ENCODE measurements at regions not wholly inside any gene's neighbourhood (a gene's known extent, or its start where the extent isn't known, plus 50 kb on each side); places are given as distances from the start of the nearest gene placed in this dataset.

- no peaks in the 10 kb centered on the region for H3K36me3 ChIP-seq (ENCODE audit: control insufficient read depth, insufficient read depth, low read length)
- no peak overlapping the region for H3K4me3 ChIP-seq (ENCODE audit: low read length)
- Mint-ChIP-seq H3K36me3 (no peaks in the 10 kb centered on the region), H3K27ac (no peak overlapping the region), H3K4me1 (no peaks in the 10 kb centered on the region), H3K9me3 (peaks cover 0 to 2% of the 10 kb centered on the region in 2 donors), H3K4me3 (no peak overlapping the region), H3K27me3 (ENCODE audit: low read depth in 2 of 2) (peaks cover under 1 to 4% of the 10 kb centered on the region in 2 donors)
- H3K27ac ChIP-seq (ENCODE audit: low read length), result no peak overlapping the region
- intact Hi-C loops (cut with micrococcal nuclease), result no loop called here
- no peak for TF ChIP-seq CTCF (IDR thresholded peaks at IDR 0.05)
- no CpG with 5 or more reads among the region's 3 CpGs for WGBS (ENCODE audit: insufficient coverage)
- no peaks in the 10 kb centered on the region for H3K27me3 ChIP-seq (ENCODE audit: control insufficient read depth, insufficient read depth, low read length)
- H3K9me3 ChIP-seq (ENCODE audit: control insufficient read depth, insufficient read depth, low read length), result no peaks in the 10 kb centered on the region
- DNase-seq (no peak), ATAC-seq (no peak)
- H3K4me1 ChIP-seq (ENCODE audit: control insufficient read depth, insufficient read depth, low read length), result peaks cover 4% of the 10 kb centered on the region
Measured at GRCh38 chr4:78667325-78667724, 108.8 kb upstream of the BMP2K start.

GRCh38 chr4:78667764-78668163, 108.4 kb upstream of the BMP2K start:
- Mint-ChIP-seq H3K27ac (no peak overlapping the region), H3K36me3 (no peaks in the 10 kb centered on the region), H3K4me3 (no peak overlapping the region), H3K4me1 (no peaks in the 10 kb centered on the region), H3K9me3 (peaks cover 0 to 2% of the 10 kb centered on the region in 2 donors), H3K27me3 (ENCODE audit: low read depth in 2 of 2) (peaks cover 5 to 8% of the 10 kb centered on the region in 2 donors)
- no peak for TF ChIP-seq CTCF (IDR thresholded peaks at IDR 0.05)
- intact Hi-C loops (cut with micrococcal nuclease), result no loop called here
- Histone ChIP-seq H3K4me3 (ENCODE audit: low read length) (no peak overlapping the region), H3K27me3 (ENCODE audit: control insufficient read depth, insufficient read depth, low read length) (no peaks in the 10 kb centered on the region), H3K36me3 (ENCODE audit: control insufficient read depth, insufficient read depth, low read length) (no peaks in the 10 kb centered on the region), H3K4me1 (ENCODE audit: control insufficient read depth, insufficient read depth, low read length) (peaks cover 7% of the 10 kb centered on the region), H3K27ac (ENCODE audit: low read length) (no peak overlapping the region), H3K9me3 (ENCODE audit: control insufficient read depth, insufficient read depth, low read length) (no peaks in the 10 kb centered on the region)
- DNase-seq (no peak), ATAC-seq (no peak)
- 68% methylated on average over 1 of the region's 2 CpGs for WGBS (ENCODE audit: insufficient coverage)

GRCh38 chr4:78669453-78669852, 106.7 kb upstream of the BMP2K start:
- no peaks in the 10 kb centered on the region for H3K27me3 ChIP-seq (ENCODE audit: control insufficient read depth, insufficient read depth, low read length)
- H3K9me3 ChIP-seq (ENCODE audit: control insufficient read depth, insufficient read depth, low read length), result no peaks in the 10 kb centered on the region
- Mint-ChIP-seq H3K27ac (no peak overlapping the region), H3K4me1 (no peaks in the 10 kb centered on the region), H3K27me3 (ENCODE audit: low read depth in 2 of 2) (peaks cover 4 to 12% of the 10 kb centered on the region in 2 donors), H3K9me3 (no peaks in the 10 kb centered on the region), H3K36me3 (no peaks in the 10 kb centered on the region), H3K4me3 (no peak overlapping the region)
- no peak for ATAC-seq
- TF ChIP-seq CTCF (IDR thresholded peaks at IDR 0.05), result no peak
- H3K4me1 ChIP-seq (ENCODE audit: control insufficient read depth, insufficient read depth, low read length), result peaks cover 7% of the 10 kb centered on the region
- H3K27ac ChIP-seq (ENCODE audit: low read length), result no peak overlapping the region
- WGBS (ENCODE audit: insufficient coverage), result no CpG with 5 or more reads among the region's 3 CpGs
- DNase-seq, result no peak
- H3K36me3 ChIP-seq (ENCODE audit: control insufficient read depth, insufficient read depth, low read length), result no peaks in the 10 kb centered on the region
- intact Hi-C loops (cut with micrococcal nuclease), result no loop called here
- H3K4me3 ChIP-seq (ENCODE audit: low read length), result no peak overlapping the region

Data from natural killer cell (primary cell).